ENCODE measurements at regions not wholly inside any gene's neighbourhood (a gene's known extent, or its start where the extent isn't known, plus 50 kb on each side); places are given as distances from the start of the nearest gene placed in this dataset.

GRCh38 chr11:103530257-103530656 is 421.0 kb downstream of the DYNC2H1 start:
- no peak for DNase-seq (ENCODE audit: low read depth)

- DNase-seq (ENCODE audit: low read depth), result no peak
Measured at GRCh38 chr11:103532133-103532788, 423.0 kb downstream of the DYNC2H1 start.

- DNase-seq (ENCODE audit: low read depth), result no peak
Measured at GRCh38 chr11:103534191-103534590, 425.0 kb downstream of the DYNC2H1 start.

GRCh38 chr11:103534959-103535358 is 425.7 kb downstream of the DYNC2H1 start:
- no peak for DNase-seq (ENCODE audit: low read depth)

- no peak for DNase-seq (ENCODE audit: low read depth)
Measured at GRCh38 chr11:103536335-103536722, 427.1 kb downstream of the DYNC2H1 start.

GRCh38 chr11:103537904-103538502 is 428.8 kb downstream of the DYNC2H1 start:
- no peak for DNase-seq (ENCODE audit: low read depth)

- DNase-seq (ENCODE audit: low read depth), result no peak
Measured at GRCh38 chr11:103539166-103539565, 429.9 kb downstream of the DYNC2H1 start.

- no peak for DNase-seq (ENCODE audit: low read depth)
Measured at GRCh38 chr11:103541186-103541795, 432.1 kb downstream of the DYNC2H1 start.

GRCh38 chr11:103542851-103543250 is 433.6 kb downstream of the DYNC2H1 start:
- no peak for DNase-seq (ENCODE audit: low read depth)

- no peak for DNase-seq (ENCODE audit: low read depth)
Measured at GRCh38 chr11:103543456-103543855, 434.2 kb downstream of the DYNC2H1 start.

GRCh38 chr11:103544874-103545273 is 435.6 kb downstream of the DYNC2H1 start:
- DNase-seq (ENCODE audit: low read depth), result no peak

GRCh38 chr11:103545551-103545950 is 436.3 kb downstream of the DYNC2H1 start:
- DNase-seq (ENCODE audit: low read depth), result no peak

GRCh38 chr11:103546236-103546635 is 437.0 kb downstream of the DYNC2H1 start:
- DNase-seq (ENCODE audit: low read depth), result no peak

GRCh38 chr11:103547024-103547423 is 437.8 kb downstream of the DYNC2H1 start:
- no peak for DNase-seq (ENCODE audit: low read depth)

GRCh38 chr11:103547691-103548090 is 438.5 kb downstream of the DYNC2H1 start:
- DNase-seq (ENCODE audit: low read depth), result no peak

- no peak for DNase-seq (ENCODE audit: low read depth)
Measured at GRCh38 chr11:103548838-103549237, 439.6 kb downstream of the DYNC2H1 start.

GRCh38 chr11:103550811-103551210 is 441.6 kb downstream of the DYNC2H1 start:
- no peak for DNase-seq (ENCODE audit: low read depth)

- DNase-seq (ENCODE audit: low read depth), result no peak
Measured at GRCh38 chr11:103552086-103552485, 442.9 kb downstream of the DYNC2H1 start.

GRCh38 chr11:103556171-103556570 is 446.9 kb downstream of the DYNC2H1 start:
- no peak for DNase-seq (ENCODE audit: low read depth)

- no peak for DNase-seq (ENCODE audit: low read depth)
Measured at GRCh38 chr11:103566116-103566515, 456.9 kb downstream of the DYNC2H1 start.

- DNase-seq (ENCODE audit: low read depth), result no peak
Measured at GRCh38 chr11:103581760-103582159, 454.7 kb upstream of the DDI1 start.

- no peak for DNase-seq (ENCODE audit: low read depth)
Measured at GRCh38 chr11:103582351-103582909, 454.0 kb upstream of the DDI1 start.

GRCh38 chr11:103584021-103584420 is 452.4 kb upstream of the DDI1 start:
- DNase-seq (ENCODE audit: low read depth), result no peak

Data from activated T-cell treated with anti-CD3 and anti-CD28 coated beads for 1 hour (primary cell).